ENCODE measurements at regions not wholly inside any gene's neighbourhood (a gene's known extent, or its start where the extent isn't known, plus 50 kb on each side); places are given as distances from the start of the nearest gene placed in this dataset.
"Not testable (repeated sequence)": the region's sequence is repeated elsewhere in the genome, so short reads cannot be mapped to it uniquely, and the experiment has no call there.

- no peak for FAIRE-seq
Measured at GRCh38 chr3:161689584-161690298, 193.1 kb downstream of the OTOL1 start.

GRCh38 chr3:161690299-161690620 is 193.7 kb downstream of the OTOL1 start:
- FAIRE-seq (no peak), DNase-seq (ENCODE audit: low spot score in 2 of 2) (no peak)

More at GRCh38 chr3:161689584-161690298, 193.1 kb downstream of the OTOL1 start:
- no peak for DNase-seq (ENCODE audit: low spot score in 2 of 2)

- FAIRE-seq = no peak
- DNase-seq (ENCODE audit: low spot score in 2 of 2) = no peak
Measured at GRCh38 chr3:161691677-161692076, 195.1 kb downstream of the OTOL1 start.

GRCh38 chr3:161694682-161695564 is 198.3 kb downstream of the OTOL1 start:
- DNase-seq (ENCODE audit: low spot score in 2 of 2) (no peak), FAIRE-seq (no peak)

- no peak for FAIRE-seq
Measured at GRCh38 chr3:161695811-161696210, 199.2 kb downstream of the OTOL1 start.

GRCh38 chr3:161700998-161701397 is 204.4 kb downstream of the OTOL1 start:
- FAIRE-seq = no peak
- no peak for DNase-seq (ENCODE audit: low spot score in 2 of 2)

More at GRCh38 chr3:161695811-161696210, 199.2 kb downstream of the OTOL1 start:
- DNase-seq (ENCODE audit: low spot score in 2 of 2) = no peak

GRCh38 chr3:161707253-161707652 is 210.6 kb downstream of the OTOL1 start:
- not testable (repeated sequence) for FAIRE-seq; DNase-seq (ENCODE audit: low spot score in 2 of 2)

GRCh38 chr3:161713731-161714130 is 217.1 kb downstream of the OTOL1 start:
- no peak for DNase-seq (ENCODE audit: low spot score in 2 of 2)
- no peak for FAIRE-seq

GRCh38 chr3:161731968-161732367 is 235.4 kb downstream of the OTOL1 start:
- DNase-seq (ENCODE audit: low spot score in 2 of 2) (no peak), FAIRE-seq (no peak)

GRCh38 chr3:161737171-161737570 is 240.6 kb downstream of the OTOL1 start:
- no peak for DNase-seq (ENCODE audit: low spot score in 2 of 2)
- no peak for FAIRE-seq

- no peak for FAIRE-seq
Measured at GRCh38 chr3:161740421-161740820, 243.8 kb downstream of the OTOL1 start.

GRCh38 chr3:161744366-161744765 is 247.8 kb downstream of the OTOL1 start:
- no peak for FAIRE-seq

More at GRCh38 chr3:161740421-161740820, 243.8 kb downstream of the OTOL1 start:
- DNase-seq (ENCODE audit: low spot score in 2 of 2) = no peak

GRCh38 chr3:161745741-161746140 is 249.1 kb downstream of the OTOL1 start:
- DNase-seq (ENCODE audit: low spot score in 2 of 2) = no peak
- no peak for FAIRE-seq

More at GRCh38 chr3:161744366-161744765, 247.8 kb downstream of the OTOL1 start:
- DNase-seq (ENCODE audit: low spot score in 2 of 2) = no peak

GRCh38 chr3:161748049-161748448 is 251.4 kb downstream of the OTOL1 start:
- FAIRE-seq (no peak), DNase-seq (ENCODE audit: low spot score in 2 of 2) (no peak)

- FAIRE-seq (no peak), DNase-seq (ENCODE audit: low spot score in 2 of 2) (no peak)
Measured at GRCh38 chr3:161754420-161755053, 257.9 kb downstream of the OTOL1 start.

GRCh38 chr3:161759444-161759843 is 262.8 kb downstream of the OTOL1 start:
- no peak for FAIRE-seq
- no peak for DNase-seq (ENCODE audit: low spot score in 2 of 2)

- FAIRE-seq (no peak), DNase-seq (ENCODE audit: low spot score in 2 of 2) (no peak)
Measured at GRCh38 chr3:161766331-161766730, 269.7 kb downstream of the OTOL1 start.

GRCh38 chr3:161770484-161771386 is 274.1 kb downstream of the OTOL1 start:
- DNase-seq (ENCODE audit: low spot score in 2 of 2) (no peak), FAIRE-seq (no peak)

- no peak for FAIRE-seq
- no peak for DNase-seq (ENCODE audit: low spot score in 2 of 2)
Measured at GRCh38 chr3:161781381-161781780, 284.8 kb downstream of the OTOL1 start.

All from frontal cortex (tissue), 3 donors.